Tongue (tissue), 1 donor: ENCODE measurements at regions not wholly inside any gene's neighbourhood (a gene's known extent, or its start where the extent isn't known, plus 50 kb on each side); places are given as distances from the start of the nearest gene placed in this dataset.
"Not testable (repeated sequence)": the region's sequence is repeated elsewhere in the genome, so short reads cannot be mapped to it uniquely, and the experiment has no call there.

ENCODE experiments used
- DNase-seq: peaks from one replicate; pipeline ENCODE4 v3.0.0-alpha.2; 2015

DNA sequence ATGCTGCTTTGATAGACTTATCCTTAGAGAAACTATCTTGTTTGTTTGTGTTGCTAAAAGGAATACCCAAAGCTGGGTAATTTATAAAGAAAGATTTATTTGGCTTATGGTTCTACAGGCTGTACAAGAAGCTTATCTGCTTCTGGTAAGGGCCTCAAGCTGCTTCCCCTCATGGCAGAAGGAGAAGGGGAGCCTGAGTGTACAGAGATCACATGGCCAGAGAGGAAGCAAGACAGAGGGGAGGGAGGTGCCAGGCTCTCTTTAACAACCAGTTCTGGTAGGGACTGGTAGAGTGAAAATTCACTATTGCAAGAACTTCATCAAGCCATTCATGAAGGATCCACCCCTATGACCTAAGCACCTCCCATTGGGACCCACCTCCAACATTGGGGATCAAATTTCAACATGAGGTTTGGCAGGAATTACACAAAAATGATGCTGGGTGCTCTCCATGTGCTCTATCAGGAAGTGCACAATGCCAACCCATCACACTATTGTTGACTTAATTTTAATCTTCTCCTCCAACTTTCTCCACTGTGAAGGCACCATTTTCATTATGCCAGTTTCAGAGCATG lies 115.1 kb upstream of the SHB start:
- DNase-seq: no peak

DNA sequence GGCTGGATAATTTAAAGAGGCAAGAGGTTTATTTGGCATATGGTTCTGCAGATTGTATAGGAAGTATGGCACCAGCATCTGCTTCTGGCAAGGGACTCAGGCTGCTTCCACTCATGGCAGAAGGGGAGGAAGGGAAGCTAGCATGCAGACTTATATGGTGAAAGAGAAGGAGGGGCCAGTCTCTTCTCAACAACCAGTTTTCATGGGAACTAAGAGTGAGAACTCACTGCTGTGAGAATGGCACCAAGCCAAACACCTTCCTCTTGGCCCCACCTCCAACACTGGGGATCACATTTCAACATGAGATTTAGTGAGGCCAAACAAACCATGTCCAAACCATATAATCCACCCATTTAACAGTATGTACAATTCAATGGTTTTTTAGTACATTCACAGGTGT lies 113.3 kb upstream of the SHB start:
- peak; percentile 30 for DNase-seq

DNA sequence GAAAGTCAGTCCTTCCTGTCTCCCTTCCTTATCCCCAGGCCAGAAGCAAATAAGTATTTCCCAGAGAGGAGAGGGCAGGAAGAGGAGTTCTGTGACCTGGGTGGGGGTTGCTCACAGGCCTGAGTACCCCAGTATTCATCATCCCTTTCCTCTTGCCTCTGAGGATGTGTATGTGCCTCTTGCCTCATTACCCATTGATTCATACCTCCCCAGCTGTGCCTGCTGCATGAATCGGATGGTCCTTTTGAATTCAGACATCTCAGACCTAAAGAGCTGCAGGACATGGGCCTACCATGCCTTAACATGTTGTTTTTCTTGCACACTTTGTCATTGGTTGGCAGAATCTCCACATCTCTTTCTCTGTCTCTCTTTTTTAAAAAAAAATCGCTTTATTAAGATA lies 112.8 kb upstream of the SHB start:
- DNase-seq: no peak

DNA sequence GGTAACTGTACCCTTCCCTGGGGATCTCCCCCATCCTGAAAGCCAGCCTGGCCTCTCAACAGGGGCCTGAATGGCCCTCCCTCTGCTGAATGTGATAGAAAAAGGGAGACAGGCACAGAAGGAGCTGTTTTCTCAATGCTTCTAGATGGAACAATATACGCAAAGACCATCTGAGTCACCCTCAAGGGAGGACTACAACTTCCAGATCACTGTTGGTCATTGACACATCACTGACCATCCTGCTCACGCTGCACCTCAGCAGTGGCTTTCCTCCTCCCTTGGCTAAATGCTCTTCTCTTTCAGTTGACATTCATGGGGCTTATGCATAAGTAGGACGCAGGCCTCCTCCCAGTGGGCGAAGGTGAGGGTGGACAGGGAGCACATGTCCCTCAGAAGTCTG lies 112.2 kb upstream of the SHB start:
- no peak for DNase-seq

DNA sequence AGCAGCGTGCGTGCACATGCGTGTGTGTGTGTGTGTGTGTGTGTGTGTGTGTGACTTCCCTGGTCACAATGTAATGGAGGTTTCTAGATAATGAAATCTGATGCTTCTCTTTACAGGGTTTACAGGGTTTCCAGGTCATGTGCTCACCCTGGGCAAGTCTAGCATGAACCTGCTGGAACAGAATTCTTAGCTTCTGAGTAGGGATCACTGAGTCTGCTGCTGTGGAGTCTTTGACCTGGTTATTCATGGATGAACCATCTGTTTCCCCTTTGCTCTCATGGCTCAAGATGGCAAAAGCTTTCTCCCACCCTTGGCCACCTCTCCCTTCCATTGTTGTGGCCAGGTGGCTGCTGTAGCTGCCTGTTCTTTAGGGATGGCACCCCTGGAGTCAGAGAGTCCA lies 111.6 kb upstream of the SHB start:
- no peak for DNase-seq

DNA sequence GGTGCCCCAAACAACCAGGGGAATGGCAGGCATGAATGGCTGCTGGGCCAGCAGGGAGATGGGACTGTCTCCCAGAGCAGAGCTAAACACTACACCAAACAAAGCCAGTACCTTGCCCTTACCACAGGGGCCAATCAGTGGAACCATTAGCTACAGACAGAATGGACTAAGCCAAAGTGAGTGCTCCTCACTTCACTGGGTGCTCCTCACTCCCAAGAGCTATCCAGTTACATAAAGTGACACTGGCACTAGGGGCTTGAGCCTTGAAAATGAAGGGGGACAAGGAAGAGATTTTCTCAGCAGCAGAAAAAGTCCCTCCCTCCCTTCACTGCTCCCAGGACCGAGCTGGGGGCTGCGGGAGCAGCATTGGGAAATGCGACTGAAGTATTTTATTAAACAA lies 110.9 kb upstream of the SHB start:
- DNase-seq: no peak

DNA sequence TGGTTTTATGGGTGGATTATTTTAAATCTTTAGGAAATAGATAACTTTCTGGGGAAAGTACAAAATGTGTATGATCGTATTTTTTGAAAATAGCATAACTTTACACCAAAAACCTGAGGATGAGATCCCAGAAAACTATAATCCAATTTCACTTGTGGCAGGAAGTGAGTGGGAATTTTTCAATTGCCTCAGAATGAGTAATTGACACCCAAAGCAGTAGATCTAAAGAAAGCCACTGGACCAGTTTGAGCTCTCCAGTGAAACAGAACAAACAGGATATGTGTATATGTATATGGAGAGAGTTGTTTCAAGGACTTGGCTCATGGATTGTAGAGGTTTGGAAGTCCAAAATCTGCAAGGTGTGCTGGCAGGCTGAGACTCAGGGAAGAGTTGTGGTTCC lies 109.2 kb upstream of the SHB start:
- DNase-seq: no peak

DNA sequence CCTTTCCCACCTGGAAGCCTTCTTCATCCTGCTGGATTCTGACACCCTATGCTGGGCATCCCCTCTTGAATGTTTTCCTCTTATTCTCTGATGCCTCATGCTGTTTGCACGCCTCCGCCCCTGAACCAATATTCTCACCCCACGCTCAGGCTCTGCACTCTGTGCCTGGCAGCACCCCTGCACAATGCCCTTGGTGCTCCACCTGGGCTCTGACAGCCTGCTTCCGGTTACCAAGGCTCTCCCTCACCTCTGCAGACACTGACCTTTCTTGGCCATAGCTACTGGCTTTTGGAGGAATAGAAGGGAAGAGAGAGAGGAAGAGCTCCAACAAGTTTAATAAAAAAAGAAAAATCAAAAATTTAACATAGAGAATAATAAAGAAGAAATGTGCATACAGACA lies 108.7 kb upstream of the SHB start:
- no peak for DNase-seq

DNA sequence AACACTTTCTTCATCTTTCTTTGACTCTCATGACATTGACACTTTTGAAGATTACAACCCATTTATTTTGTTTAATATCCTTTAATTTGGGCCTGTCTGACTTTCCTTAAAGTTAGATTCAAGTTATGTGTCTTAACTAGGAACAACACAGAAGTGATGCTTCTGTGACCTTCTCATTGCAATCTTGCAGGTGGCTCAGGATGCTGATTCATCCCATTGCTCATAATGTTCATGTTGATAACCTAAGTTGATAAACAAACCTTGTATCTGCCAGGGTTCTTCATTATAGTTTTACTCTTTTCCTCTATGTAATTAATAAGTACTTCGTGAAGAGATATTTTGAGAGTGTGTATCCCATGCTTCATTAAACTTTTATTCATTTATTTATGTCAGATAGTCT lies 107.2 kb upstream of the SHB start:
- DNase-seq: no peak

DNA sequence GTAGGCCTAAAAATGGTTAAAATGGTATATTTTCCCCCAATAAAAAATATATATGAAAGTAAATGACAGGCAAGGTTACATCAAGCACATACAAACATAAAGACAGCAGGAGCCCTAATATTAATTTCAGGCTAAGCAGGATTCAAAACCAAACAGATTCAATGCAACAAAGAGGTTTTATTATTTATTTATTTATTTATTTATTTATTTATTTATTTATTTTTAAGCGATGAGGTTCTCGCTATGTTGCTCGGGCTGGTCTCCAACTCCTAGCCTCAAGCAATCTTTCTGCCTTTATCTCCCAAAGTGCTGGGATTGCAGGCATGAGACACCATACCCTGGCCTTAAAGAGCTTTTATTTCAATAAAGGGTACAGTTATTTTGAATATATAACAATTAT lies 106.4 kb upstream of the SHB start:
- DNase-seq: no peak

DNA sequence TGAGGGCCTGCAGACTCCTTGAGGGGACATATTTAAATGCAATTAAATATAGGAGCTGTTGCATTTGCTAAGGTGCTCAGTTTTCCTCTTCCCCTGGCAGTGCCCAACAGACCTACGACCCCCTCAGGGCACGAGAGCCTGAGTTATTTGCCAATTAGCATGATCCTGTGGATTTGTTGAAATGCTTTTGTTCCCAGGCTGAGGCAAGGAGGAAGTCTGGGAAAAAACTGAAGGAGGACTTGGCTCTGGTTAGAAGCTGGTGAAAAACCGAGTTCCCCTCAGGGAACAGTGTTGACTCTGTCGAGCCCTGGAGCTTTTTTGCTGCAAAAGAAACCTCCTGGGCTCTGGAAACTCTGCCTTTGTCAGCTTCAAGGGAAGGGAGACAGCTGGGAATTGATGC lies 103.6 kb upstream of the SHB start:
- DNase-seq: no peak

DNA sequence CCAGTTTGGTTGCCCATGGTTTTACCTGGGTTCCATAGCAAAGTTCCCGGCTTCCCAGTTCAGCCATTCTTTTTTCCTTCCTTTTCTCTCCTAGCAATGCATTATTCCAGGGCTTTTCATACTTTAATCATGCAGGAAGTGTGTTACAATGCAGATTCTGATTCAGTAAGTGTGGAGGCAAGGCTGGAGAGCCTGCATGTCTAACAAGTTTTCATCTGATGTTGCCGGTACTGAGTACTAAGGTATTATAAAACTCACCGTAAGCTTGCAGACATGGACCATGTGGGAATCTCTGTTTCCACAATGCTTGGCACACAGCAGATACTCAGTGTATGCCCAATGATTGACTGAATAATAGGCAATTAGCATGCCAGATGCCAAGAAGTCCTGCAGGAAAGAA lies 102.9 kb upstream of the SHB start:
- no peak for DNase-seq

DNA sequence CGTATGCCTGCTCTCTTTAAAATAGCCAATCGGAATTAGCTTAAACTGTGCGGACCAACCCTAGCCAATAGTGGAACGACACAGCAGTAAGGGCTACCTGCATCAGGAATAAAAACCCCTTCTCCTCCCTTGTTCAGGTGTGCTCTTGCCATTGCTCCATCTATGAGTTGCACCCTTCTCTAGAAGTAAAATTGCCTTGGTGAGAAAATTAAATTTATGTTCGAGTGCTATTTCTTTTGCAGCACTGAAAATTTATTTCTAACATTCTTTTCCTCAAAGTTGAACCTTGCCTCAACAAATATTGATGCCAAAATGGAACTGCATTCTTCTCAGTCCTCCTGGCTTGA lies 102.5 kb upstream of the SHB start:
- DNase-seq: no peak

DNA sequence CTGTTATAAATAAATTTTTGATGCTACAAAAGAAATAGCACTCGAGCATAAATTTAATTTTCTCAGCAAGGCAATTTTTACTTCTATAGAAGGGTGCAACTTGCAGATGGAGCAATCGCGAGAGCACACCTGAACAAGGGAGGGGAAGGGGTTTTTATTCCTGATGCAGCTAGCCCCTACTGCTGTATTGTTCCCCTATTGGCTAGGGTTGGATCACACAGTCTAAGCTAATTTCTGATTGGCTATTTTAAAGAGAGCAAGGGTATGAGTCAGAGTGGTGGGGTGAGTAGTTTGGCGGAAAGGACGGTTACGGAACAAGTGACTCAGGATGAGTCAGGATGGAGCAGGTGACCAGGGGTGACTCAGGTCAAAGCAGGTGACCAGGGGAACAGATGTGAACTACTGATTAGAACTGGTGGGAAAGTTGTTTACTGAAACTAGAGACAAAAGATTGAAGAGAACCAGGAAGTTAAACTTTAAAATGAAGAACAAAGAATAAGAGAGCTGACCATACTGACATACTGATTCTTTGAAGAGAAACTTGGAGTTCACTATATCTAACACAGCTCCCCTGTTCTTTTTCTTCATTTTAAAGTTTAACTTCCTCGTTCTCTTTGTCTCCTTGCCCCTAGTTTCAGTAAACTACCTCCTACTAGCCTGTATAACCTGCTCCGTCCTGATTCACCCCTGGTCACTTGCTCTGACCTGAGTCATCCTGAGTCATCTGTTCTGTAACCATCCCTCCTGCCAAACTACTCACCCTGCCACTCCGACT lies 101.9 kb upstream of the SHB start:
- not testable (repeated sequence) for DNase-seq

DNA sequence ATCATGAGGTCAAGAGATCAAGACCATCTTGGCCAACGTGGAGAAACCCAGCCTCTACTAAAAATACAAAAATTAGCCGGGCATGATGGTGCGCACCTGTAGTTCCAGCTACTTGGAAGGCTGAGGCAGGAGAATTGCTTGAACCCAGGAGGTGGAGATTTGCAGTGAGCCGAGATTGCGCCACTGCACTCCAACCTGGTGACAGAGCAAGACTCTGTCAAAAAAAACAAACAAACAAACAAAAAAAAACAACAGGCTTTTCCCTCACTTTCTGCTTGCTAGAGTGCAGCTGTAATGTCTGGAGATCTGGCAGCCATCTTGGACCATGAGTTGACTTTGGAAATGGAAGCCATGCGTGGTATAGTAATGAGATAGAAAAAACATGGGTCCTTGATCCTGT lies 101.1 kb upstream of the SHB start:
- not testable (repeated sequence) for DNase-seq

DNA sequence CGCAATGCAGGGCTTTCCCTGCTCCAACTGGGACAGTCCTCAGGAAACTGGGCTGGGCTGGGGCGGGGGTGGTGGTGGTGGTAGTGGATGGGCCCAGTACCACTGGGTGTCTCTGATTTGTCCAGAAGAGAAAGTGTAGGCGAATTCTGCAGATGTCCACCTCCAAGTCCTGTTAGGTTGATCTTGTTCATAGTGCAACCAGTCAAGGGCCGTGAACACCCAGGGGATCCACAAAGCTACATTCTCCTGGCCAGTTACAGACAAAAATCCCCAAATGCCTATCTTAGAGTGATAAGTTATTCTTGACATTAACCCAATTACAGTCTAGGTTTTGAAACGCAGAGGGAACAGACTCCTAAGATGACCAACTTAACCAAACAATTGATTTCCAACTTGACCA lies 97.5 kb upstream of the SHB start:
- no peak for DNase-seq

DNA sequence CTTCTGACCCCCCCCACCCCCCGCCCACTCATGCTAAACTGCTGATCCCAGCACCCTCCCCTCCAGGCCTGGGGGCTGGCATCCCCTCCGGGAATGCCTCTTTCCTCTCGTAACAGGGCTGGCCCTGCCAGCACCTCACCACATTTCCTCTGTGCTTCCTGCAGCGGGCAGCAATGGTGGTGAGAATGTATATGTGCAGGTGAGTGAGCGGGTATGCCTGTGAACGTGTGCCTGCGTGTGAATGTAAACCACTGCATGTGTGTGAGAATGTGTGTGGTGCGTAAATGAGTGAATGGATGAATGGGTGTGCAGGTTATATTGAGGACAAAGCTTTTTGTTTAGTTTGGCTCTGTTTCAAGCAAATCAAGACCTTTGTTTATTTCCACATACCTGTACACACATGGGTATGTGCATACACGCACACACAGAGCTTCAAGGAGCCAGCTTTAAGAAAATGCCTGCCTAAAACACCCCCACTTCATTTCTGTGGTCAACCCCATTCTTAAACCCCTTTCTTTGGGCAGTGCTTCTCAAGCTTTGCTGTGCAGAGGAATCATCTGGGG lies 95.7 kb upstream of the SHB start:
- no peak for DNase-seq

DNA sequence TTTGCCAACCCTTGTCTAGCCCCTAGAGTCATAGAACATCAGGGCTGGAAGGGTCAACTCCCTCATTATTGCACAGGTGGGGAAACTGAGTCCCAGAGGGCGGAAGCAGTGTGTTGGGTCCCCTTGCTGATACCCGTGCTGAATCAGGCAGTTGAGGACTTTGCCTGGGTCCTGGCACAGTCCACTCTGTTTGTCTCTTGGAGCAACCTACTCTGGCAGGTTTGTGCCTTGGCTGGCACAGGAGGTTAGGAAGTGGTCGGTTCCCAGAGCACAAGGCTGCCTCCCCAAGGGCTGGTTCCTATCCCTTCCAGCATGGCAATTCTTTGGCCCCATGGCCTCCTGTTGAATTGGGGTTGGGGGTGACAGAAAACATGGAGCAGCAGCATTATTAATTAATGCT lies 94.5 kb upstream of the SHB start:
- DNase-seq: no peak

DNA sequence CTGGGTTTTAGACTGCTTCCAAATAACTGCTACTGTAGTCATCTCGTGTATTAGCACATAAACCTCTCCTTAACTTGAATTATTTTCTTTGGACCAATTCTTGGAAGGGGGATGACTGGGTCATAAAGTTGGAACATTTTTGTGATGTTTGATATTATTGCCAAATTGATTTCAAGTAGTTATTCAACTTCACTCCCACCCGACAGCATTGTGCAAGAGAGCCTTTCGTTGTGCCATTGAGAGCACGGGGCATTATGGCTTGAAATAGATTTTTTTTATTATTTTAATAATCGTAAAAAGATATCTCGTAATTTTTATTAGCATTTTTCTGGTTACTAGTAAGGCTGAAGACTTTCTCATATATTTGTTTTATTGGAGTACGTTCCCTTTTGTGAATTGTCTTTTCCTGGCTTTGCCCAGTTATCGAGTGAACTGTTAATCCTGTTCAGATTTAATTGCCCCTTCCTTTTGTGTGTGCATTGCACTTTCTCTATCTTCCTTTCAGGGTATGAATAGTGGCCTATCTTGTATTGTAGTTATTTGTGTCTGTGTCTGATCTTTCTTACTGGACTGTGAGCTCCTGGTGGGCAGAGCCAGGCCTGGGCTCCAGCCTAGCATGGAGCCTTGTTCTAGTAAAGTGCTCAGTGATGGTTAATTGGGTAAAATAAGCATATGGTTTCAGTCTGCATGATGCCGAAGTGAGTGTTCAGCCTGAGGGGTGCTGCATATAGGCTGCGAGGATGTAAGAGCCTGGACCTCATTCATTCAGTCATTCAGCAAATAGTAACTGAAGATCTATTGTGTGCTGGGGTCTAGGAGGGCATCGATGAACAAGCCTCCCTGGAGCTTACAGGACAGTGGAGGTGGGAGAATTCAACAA lies 93.5 kb upstream of the SHB start:
- no peak for DNase-seq

DNA sequence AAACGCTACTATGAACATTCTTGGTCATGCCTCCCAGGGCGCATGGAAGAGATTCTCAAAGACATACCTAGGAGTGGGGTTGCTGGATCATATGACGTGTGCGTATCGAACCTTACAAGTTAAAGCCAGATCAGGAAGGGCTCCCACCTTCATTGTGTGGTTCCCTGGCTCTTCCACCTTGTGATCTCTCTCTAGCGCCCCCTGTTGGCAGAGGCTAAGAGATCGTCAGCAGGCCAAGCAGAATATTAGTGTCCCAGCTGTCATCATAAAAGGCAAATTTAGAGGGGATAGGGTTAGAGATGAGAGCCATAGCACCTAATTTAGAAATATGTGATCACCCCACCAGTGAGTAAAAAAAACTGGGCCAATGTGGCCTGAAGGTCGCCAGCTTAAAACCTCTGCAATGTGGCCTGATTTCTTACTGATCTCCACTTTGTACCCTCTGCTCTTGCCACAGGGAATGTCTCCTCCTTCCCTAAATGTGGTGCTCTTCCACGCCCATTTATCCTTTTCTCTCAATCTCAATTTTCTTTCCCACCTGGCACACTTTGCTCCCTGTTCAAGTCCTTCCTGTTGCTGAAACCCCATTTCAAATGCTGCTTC lies 91.7 kb upstream of the SHB start:
- DNase-seq: peak; percentile 76

DNA sequence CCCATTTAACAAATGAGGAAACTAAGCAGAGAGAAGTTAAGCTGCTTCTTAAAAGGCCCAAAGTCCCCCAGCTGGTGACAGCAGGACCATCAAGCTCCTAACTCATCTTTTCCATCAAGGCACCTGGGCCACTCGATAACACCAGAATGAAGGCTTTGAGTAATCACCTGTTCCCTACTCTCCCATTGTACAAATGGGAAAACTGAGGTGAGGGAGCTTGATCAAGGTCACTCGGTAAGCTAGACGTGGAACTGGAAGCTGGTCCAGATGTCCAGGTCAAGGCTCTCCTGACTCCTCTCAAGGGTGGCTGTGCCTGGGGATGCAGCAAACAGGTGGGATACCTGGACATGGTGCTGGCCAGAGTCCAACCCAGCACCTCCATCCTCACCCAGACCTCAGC lies 90.6 kb upstream of the SHB start:
- DNase-seq: no peak

DNA sequence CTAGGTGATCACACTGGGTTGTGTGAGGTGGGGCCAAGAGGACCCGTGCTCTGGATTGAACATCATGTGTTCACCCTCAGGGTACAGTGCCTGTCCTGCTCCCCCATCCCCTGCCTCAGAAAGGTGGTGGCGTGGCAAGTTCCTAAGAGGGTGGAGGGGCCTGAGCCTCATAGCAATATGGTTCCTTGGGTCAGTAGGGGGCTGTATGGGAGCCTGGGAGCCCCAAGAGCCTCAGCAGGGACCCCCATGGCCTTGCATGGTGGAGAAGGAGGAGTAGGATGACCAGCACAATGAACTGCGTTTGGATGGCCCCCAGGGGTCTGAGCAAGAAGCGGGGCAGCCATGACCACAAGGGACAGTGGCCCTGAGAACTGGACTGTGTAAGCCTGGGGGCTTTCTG lies 89.6 kb upstream of the SHB start:
- DNase-seq: no peak

DNA sequence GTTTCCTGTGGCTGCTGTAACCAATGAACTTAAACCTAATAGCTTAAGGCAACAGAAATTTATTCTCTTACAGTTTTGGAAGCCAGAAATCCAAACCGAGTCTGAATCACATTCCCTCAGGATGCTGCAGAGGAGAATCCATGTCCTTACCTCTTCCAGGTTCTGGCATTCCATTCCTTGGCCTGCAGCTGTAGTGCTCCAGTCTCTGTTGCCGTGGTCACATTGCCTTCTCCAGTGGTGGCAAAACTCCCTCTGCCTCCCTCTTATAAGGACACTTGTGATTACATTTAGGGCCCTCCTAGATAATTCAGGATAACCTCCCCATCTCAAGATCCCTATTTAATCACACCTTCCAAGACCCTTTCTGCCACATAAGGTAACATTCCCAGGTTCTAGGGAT lies 88.7 kb upstream of the SHB start:
- no peak for DNase-seq
